H4 (cell line): ENCODE measurements at regions not wholly inside any gene's neighbourhood (a gene's known extent, or its start where the extent isn't known, plus 50 kb on each side); places are given as distances from the start of the nearest gene placed in this dataset.

Experiments
- DNase-seq: peaks from one replicate; pipeline ENCODE4 v3.0.0-alpha.2; 2015; ENCODE audit warnings: low spot score

DNA sequence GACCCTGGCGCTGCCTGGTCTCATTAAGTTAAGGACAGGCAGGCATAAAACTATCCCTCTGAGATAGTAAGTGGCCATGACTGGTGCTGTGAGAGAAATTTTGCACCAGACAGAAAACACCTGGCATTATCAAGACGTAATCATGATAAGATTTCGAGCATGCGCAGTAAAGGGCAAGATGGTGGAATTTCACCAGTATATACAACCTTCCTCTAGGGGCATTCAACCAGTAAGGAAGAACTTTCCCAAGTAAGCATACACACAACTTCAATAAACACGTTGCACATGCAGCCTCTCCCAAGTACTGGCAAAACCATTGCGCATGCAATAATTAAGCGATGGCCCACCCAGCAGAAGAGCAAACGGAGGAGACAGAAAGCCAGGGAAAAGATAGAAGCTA, 1376.4 kb upstream of the CRIM1 start:
- no peak for DNase-seq

DNA sequence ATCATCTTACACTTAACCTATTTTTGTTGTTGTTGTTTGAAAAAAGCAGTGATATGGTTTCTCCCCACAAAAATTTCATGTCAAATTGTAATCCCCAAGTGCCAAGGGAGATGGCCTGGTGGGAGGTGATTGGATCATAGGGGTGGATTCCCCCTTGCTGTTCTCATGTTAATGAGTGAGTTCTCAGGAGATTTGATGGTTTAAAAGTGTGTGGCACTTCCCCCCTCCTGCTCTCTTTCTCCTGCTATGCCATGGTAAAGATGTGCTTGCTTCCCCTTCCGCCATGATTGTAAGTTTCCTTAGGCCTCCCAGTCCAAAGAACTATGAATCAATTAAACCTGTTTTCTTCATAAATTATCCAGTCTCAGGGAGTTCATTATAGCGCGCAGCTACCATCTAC, 1362.7 kb upstream of the FAM98A start:
- no peak for DNase-seq

DNA sequence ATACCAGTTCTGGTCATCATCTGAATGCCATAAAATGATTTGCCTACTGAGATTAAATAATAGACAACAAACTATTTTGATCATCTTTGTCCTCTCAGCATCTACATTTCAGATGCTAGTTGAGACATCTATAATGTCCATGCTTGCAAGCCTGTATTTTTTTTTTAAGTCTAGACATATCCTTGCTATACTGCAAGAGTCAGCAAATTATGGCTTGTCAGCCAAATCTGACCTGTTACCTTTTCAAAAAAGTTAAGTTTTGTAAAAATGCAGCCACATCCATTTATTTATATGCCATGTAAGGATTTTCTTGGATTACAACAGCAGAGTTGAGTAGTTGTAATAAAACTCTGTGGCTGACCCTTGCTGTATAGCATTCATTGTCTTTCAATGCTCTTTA, 1355.7 kb upstream of the FAM98A start:
- DNase-seq, result no peak

DNA sequence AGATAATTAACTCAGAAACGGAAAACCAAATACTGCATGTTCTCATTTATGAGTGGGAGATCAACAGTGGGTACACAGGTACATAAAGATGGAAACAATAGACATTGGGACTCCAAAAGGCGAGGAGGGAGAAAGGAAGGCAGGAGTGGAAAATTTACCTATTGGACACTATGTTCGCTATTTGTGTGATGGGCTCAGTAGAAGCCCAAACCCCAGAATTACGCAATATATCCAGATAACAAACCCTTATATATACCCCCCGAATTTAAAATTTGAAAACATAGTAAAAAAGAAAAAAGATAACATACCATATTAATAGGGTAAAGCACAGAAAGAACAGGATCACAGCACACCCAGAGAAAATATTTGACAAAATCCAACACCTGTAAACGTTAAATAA, 1351.7 kb upstream of the FAM98A start:
- no peak for DNase-seq

DNA sequence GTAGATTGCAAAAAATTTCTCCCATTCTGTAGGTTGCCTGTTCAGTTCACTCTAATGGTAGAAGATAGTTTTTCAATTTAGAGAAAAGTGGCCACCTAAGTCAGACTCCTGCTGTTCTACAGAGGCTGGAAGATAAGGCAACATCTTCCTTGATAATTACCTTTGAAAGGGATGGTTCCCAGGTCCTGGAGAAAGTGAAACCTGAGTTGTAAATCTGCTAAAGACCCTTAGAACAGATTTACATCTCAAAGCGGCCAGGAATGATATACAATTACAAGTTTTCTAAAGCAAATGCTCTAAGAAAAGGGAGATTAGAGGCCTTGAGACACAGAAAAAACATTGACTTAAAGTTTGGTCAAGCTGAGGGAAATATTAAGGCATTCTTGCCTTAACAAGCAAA, 1350.2 kb upstream of the FAM98A start:
- no peak for DNase-seq

DNA sequence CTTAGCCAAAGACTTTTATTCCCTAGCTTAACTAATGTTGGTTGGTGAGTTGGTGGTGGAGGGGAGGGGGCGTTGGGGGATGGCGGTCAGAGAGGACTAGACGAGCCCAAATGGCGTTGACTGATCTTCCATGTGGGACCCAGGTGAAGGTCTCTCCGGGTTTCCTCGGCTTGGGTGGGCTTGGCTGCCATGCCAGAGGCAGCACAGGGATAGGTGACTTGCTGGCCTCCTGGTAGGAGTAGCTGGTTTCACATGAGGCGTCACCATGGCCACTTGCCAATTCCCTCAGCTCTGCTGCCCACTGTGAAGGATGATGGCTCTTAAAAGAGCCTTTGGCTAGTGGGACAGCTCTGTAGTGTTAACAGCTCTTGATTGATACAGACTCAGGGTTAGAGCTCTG, 1337.0 kb upstream of the FAM98A start:
- DNase-seq, result no peak

DNA sequence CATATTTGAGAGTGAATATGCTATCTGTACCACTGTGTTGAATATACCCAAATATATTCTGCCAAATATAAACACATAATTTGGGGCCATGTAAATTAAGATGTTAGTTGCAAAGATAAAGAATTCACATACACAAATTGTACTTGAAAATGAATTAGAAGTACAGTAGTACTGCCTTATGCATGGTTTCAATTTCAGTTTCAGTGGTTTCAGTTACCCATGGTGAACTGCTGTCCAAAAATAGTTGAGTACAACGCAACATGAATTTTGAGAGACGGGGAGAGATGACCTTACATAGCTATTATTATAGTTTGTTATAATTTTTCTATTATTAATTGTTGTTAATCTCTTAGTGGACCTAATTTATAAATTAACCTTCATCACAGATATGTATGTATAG, 1313.0 kb upstream of the FAM98A start:
- DNase-seq, result no peak

DNA sequence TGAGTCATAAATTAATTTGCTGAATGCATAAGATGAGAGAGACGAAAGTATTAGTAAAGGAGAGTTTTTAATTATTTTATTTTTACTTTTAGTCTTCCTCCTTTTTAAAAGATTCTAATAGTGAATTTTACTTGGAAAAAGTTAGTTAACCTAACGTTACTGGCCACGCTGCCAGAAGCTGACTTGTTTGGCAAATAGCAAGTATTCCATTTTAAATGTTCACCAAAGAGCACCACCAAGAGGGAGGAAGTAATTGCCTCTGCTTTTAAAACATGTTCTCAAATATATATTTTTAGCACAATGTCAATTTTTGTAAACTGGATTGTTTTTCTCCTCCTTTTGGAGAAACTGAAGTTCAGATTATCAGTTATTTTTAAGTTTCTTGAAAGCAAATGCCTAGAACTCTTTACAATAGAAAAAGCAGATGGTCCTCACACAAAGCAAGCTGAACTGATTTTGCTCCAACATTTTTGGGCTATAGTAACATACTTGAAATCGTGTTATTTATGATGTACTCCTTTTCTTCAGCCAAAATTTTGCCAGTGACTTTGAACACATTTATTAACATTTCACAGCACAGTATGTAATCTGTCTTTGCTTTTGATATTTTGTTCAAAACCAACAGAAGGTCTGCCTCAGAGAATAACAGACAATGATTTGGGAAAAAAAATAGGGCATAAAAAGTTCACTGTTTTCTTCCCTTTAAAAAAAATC, 1311.0 kb upstream of the FAM98A start:
- no peak for DNase-seq

DNA sequence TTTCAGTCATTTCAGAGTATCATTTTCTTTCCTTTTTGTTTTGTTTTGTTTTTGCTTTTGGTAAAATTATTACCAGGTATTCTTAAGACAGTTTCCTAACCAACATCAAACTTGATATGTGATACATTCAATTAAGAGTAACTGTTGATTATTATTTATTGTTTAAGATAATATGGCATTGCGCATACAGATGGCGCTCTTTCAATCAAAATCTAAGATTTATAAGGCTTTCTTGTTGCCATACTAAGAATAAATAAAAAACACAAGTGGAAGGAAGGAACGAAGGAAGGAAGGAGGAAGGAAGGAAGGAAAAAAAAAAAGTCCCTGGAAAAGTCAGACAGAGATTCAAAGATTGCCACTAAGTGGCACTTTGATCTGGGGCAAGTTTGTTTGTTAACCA, 1308.7 kb upstream of the FAM98A start:
- DNase-seq, result no peak

DNA sequence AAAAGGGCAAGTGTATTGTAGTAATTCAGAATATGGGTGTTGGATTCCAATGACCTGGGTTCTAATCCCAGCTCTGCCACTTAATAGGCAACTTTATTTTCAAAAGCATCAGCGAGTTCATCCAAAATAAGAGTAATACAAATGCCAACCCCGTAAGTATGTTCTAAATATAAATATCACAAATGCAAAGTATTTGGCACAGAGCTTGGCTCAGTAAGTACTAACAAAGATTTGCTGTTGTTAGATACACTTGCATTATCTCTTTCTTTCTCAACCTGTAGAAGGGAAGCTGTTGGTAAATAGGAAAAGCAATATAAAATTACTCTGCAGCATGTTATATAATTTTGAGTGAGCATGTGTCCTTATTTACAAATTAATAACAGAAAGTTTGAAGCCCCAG, 1302.6 kb upstream of the FAM98A start:
- no peak for DNase-seq

DNA sequence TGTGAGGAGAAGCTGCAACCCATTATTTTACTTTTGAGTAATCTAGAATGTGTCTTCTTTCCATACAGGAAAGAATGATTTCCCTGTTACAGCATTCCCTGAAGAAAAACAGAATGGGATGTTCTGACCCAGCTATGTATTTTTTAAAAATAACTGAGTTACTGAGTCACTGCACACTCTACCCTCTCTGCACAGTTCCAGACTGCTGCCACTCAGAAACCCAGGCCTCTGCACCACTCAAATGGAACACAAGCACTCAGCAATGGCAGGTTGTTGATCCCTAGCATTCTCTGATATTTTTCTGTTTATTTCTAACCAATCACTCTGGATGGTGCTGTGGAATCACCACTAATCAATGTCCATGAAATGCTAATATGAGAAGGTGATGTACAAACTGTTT, 1300.0 kb upstream of the FAM98A start:
- DNase-seq, result no peak

DNA sequence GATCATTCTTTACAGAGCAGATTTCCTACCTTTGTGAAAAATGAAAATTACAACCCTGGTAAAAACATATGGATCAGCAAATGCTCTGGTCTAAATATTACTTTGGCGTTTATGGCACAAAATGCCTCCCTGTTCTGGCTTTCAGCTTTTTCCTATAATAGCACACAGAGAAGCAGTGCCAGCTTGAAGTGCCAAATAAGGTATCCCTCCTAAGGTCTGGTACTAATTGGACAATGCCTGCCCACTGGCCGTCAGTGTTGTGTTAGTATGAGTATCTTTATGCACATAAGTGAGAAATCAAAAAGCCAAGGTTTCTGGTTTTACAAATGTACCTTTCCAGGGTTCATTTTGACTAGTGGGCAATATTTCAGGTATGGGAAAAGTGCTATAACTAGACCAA, 1293.7 kb upstream of the FAM98A start:
- DNase-seq, result no peak

DNA sequence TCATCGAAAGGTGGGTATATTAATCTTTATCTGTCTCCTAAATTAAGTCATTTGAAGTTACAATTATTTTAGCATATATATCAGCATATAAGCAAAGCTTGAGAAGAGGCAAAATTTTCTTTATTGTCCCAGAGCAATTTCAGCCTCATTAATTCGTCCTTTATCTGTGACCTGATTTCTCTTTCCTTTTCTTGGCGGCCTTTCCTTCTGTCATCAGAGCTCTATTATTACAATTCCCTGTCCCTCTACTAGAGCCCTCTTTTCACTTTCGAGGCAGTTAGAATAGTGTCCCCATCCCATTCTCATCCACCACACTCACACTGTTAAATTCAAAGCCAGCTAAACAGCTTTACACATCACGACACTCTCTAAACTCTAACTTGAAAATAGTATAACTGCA, 1293.2 kb upstream of the FAM98A start:
- no peak for DNase-seq

DNA sequence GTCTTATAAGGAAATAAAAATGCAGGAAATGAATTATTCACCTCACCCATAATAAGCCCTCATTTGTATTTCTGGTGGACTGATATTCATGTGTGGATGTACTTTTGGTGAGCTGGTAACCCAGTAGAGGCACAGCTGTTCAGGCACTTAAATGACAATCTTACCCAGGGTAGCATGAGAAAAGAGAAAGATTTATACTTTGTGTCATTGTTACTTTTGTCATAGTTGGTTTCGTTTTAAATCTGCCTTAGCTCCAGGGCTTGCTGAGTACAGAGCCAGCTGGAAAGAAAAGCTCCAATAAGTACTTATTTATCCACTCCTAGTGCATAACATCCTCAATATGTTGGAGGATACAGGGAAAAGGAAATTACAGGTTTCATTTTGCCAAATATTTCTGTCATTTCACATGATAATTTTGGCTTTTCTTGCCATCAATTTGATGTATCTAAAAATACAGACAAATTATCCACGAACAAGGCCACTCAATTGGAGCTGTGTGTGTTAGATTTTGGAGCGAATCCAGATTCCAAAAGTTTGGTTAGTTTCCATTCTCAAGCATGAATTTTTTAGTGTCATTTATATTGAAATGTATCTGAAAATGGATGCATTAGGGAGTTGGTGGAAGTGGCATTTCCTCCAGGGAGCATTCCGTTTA, 1276.1 kb upstream of the FAM98A start:
- DNase-seq, result no peak

DNA sequence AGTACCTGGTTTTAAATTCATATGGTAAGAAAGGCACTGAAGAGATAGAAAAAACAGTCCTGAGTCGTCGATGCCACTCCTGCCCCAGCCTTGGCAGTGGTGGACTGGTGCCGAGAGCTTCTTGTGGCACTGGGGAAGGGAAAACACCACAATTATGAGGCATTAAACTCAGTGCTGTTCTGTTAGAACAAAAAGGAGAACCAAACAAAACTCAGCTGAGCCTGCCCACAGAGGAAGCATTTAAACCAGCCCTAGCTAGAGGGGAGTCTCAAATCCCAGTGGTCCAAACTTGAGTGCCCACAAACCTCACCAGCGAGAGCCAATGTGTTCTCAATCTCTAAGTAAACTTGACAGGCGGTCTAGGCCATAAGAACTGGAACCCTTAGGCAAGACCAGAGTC, 1254.5 kb upstream of the FAM98A start:
- no peak for DNase-seq

DNA sequence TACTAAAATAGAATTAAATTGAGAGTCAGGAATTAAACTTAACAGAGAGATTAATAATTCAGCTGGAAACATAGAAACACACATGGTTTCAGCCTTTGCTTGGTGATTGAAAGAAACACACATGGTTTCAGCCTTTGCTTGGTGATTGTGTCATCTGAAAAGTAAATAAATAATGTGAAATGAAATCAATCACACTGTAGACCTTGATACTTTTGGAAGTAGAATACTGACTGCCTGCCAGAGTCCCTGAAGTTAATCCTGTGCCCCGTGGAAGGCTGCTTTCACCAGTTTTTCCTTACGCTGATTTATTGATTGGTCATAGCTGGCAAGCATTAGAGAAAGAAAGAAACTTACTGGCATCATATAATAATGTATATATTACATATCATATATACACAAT, 1252.7 kb upstream of the FAM98A start:
- DNase-seq, result no peak

DNA sequence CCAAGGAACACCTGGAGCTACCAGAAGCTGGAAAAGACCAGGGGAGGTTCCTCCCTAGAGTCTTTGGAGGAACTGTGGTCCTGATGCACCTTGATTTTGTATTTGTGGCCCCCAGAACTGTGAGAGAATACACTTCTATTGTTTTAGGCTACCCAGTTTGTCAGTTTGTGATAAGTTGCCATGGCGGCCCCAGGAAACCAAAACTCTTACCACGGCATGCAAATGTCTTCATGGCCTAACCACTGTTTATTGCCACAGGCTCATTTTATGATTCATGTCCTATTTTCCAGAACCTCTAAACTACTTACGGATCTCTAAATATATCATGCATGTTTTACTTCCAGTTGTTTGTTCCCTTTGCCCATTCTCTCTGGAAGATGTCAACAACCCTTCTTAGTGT, 1250.7 kb upstream of the FAM98A start:
- no peak for DNase-seq

DNA sequence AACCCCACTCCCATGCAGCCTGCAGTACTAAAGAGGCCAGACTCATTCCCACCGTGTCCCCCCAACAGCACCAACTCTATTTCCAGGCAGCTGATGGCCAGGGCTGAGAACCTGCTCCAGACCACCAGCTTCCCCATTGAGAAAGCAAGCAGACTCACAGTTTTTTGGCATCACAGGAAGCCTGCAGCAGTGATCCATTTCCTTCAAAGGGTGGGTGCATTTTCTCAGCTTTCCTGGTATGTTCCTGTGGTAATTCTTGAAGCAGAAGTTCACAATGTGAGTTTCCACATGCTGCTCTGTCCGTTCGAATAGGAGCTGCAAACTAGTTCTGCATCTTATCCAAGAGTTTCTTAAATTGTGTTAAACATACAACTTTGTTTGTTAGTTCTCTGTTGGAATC, 1249.6 kb upstream of the FAM98A start:
- DNase-seq, result no peak

DNA sequence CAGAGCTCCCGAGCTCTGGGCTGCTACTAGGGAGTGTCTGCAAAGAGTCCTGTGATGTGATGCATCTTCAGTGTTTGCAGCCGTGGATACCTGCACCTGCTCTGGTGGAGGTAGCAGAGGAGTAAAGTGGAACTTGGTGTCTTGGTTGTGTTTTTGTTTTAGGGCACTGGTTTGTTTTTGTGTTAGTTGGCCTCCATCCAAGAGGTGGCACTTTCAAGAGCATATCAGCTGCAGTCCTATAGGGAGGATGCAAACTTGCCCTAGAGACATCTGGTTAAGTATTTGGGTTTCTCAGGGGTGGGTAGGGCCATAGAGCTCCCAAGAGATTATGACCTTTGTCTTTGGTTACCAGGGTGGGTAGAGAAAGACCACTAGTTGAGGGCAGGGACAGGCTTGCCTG, 1249.0 kb upstream of the FAM98A start:
- DNase-seq, result no peak

DNA sequence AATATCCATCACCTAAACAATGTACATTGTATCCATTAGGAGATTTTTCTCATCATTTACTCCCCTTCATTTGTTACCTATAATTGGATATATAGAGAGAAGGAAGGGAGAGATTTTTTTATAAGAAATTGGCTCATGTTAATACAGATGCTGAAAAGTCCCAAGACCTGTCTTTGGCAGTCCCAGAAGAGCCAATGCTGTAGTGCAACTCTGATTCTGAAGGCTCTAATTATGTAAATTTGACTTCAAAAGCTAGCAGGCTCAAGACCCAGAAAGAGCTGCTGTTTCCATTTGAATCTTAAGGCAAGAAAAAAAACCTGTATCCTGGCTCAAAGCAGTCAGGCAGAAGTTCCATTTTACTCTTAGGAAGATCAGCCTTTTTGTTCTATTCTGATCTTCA, 1245.5 kb upstream of the FAM98A start:
- DNase-seq, result no peak

DNA sequence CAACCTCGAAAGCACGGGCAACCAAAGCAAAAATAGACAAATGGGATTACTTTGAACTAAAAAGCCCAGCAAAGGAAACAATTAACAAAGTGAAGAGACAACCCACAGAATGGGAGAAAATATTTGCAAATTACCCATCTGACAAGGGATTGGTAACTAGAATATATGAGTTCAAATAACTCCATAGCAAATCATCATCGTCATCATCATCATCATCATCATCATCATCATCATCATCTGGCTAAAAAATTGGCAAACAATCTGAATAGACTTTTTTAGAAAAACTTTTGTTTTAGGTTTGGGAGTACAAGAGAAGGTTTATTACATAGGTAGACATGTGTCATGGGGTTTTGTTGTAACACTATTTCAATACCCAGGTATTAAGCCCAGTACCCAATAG, 1239.3 kb upstream of the FAM98A start:
- DNase-seq, result no peak

DNA sequence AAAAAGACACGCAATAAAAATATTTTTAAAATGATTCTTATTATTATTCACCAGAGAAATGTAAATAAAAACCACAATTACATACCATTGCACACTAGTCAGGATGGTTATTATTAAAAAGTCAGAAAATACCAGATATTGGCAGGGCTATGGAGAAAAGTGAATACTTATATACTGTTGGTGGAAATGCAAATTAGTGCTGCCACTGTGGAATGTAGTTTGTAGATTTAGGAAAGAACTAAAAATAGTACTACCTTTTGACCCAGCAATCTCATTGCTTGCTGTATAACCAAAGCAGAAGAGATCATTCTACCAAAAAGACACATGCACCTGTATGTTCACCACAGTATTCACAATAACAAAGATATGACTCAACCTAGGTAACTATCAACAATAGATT, 1237.3 kb upstream of the FAM98A start:
- no peak for DNase-seq

DNA sequence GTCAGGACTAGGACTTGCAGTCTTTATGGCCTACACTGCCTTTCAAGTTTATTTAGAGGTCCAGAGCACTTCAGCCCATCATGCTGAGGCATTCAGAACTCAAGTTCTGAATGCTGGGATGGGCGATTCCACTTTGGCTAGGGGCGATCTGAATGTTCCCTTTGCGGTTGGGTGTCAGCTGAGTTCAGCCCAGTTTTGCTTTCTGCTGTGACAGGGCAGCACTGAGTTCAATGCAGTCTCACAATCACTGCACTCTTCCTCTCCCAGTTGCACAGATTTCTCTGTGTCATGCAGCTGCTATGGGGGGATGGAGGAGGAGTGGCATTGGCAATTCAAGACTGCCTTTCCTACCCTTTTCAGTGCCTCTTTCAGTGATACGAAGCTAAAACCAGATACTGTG, 1232.0 kb upstream of the FAM98A start:
- no peak for DNase-seq

DNA sequence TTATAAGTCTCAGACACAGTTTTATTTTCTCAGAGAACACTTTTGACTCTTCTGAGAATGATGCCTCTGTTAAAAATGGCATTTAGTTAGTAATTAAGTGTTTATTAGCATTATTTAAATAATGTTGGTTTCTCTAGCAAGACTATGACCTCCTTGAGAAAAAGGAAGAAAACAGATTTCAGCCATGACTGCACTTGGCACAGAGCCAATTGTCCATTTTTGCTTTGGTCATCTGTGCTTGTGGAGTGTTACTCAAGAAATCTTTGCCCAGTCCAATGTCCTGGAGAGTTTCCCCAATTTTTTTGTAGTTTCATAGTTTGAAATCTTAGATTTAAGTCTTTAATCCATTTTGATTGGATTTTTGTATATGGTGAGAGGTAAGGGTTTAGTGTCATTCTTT, 1229.4 kb upstream of the FAM98A start:
- DNase-seq, result no peak
